GOT3 (cell line): ENCODE measurements at regions not wholly inside any gene's neighbourhood (a gene's known extent, or its start where the extent isn't known, plus 50 kb on each side); places are given as distances from the start of the nearest gene placed in this dataset.

Experiments used
- DNase-seq: peaks from one replicate; lab custom pipeline; 2025; ENCODE audit warnings: mixed read lengths; lab: John Stamatoyannopoulos, UW

DNA sequence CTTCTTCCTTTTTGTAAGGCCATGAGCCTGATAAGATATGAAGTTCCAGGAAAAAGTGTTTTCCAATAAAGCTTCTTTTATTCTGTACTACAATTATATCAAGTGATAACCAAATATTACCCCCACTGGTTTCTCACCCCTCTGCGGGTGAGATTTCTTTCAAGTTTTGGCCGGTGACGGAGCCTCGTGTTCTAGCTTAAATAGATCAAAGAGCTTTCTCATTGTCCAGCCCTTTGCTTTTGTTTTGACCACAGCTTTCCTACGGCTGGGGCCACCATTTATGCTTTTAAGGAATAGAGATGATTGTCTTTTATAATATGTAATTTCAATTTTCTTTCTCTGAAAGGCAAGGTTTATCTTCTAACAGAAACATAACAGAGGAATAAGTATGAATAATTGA, 196.7 kb upstream of the MTPN start:
- no peak for DNase-seq

- DNase-seq = no peak
Measured at GRCh38 chr7:136171233-136171632, 194.1 kb upstream of the MTPN start.

DNA sequence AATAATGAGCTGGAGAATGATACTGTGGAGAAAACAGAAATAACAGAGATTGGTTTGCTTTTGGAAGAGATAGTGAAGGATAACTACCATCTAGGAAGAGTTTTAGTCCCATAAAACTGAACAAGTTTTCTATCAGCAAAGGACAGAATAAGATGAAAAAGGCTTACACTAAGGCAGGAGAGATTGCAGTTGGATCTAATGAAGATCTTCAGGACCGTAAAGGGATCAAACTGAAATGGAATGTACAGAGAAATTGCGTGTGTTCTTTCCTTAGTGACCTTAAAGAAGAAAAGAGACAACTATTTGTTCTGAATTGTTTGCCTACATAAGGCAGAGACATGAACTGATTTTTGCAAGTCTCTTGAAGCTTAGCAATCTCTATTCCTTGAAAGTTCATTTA, 191.7 kb upstream of the MTPN start:
- DNase-seq = no peak

DNA sequence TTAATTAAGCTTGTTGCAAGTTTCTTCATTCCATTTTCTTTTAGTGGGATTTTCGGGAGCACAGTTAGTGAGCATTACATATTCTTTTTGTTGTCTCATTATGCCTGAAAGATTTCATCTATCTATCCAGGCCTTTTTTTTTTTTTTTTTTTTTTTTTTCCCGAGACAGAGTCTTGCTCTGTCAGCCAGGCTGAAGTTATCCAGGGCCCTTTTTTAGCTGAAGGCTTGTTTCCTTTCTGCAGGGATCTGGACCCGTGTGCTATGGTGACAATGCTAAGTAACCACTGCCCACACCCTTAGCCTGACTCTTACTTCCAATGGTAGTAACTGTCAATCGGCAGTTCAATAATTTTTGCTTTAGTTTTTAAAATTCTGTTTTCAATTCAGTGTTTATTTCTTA, 190.8 kb upstream of the MTPN start:
- no peak for DNase-seq

GRCh38 chr7:136166521-136166920, 189.4 kb upstream of the MTPN start:
- DNase-seq = no peak

DNA sequence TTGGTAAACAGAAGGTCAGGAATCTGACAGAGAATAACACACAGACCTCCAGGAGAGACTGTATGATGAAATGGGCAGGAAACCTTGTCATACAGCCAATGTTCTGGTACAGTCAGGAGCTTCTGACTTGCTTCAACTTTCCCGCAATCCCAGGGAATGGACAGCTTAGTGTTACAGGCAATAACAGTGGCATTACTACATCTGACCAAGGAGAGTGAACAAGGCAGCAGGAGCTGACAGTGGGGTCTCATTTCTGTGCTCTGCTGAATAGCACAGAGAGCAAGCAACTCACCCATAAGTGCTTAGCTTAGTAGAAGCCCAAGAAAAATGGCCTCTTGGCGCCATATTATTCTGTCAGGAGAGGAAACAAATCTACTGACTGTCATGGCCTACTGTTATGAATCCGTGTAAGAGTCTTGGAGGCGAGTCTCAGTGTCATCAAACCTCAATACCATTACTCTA, 186.2 kb upstream of the MTPN start:
- no peak for DNase-seq

DNA sequence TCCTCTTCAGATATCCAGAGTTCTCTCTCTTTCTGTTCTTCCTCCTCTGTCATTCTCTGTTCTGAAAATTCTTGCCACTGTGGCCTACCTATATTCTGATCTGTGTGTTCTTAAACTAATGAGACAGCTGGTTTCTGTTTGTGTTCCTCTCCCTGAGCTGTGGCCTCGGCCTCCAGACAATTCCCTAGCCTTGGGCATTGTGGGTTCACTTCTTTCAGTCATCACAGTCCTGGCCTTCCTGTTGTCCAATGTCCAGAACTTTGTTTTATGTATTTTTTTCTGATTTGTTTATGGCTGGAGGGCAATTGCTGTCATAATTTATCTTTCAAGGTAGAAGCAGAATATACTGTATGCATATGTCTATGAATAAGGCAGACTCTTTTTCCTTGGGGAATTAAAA, 173.2 kb upstream of the MTPN start:
- no peak for DNase-seq

GRCh38 chr7:136148920-136149319, 171.8 kb upstream of the MTPN start:
- DNase-seq = no peak

- no peak for DNase-seq
Measured at GRCh38 chr7:136146925-136147324, 169.8 kb upstream of the MTPN start.

GRCh38 chr7:136144182-136144581, 167.0 kb upstream of the MTPN start:
- DNase-seq = no peak

DNA sequence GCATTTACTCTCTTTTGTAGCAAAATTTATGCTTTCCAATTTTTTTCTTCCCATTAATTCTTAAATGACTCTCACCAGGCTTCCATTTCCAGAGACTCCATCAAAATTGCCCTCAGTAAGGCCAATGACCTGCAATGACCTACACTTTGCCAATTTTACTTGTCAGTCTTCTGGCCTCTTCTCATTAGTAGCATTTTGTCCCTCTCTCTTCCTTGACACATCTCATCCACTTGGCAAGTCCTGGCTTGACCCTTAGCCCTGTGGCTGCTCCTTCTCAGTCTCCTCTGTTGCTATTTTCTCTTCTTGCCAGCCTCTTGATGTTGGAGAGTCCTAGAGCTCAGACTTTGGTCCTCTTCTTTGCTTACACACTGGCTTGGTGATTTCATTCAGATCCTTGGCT, 166.1 kb upstream of the MTPN start:
- no peak for DNase-seq

DNA sequence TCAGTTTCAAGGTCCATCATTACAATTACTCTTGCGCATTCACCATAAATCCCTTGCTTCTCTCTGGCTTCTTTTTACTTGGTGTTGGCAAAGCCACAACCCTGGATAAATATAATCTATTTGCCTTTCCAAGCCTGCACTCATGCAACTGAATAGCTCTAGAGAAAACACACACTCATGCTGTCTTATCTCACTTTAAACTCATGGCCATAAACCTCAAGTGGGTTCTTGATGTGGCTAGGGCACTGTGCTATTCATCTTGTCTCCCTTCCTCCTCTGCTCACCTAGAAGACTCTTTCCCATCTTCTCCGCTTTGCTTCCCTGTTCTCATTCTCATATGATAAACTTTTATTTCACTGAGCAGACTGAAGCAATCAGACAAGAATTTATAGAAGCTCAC, 165.4 kb upstream of the MTPN start:
- no peak for DNase-seq

- no peak for DNase-seq
Measured at GRCh38 chr7:136140469-136140868, 163.3 kb upstream of the MTPN start.

- no peak for DNase-seq
Measured at GRCh38 chr7:136139417-136139816, 162.3 kb upstream of the MTPN start.

DNA sequence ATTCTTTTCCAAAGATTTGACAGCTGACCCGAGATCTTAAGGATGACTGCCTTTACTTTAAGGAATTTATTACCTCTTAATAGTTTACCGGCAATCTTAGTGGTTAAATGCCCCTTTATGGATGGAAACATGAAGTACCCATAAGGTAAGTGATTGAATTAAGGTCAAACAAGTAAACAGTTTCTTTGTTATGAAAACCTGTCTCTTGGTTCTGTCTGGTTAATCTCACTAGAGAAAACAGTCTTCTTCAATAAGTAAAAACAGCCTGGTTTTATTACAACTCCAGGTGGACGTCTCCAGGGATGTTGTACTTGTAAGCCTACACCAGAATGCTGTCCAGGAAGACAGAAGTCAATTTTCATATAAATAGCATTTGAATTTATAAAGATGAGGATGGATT, 161.8 kb upstream of the MTPN start:
- DNase-seq = no peak

DNA sequence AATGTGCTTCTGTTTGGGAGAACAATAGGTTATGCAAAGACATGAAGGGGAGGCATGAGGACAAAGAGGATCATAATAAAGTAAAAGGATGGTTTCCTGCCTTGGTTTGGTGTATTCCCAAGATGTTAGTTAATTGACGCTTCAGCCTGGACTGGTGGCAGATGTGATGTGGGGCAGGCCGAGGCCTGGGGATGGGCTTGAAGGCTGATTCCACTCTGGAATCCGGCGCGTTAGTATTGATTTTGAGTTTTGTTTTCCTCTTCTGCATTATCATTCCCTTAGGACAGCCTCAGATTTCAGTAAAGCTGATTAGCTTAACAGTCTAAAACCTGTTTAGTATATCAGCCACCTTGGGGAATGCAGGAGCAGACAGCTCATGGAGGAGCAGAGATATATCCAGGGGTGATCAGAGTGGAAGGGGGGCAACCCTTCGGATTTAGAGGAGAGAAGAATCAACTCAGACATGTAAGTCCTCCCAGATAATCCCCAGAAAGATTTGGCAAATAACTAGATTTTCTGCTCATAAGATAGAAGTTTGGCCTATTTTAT, 159.8 kb upstream of the MTPN start:
- DNase-seq = no peak

DNA sequence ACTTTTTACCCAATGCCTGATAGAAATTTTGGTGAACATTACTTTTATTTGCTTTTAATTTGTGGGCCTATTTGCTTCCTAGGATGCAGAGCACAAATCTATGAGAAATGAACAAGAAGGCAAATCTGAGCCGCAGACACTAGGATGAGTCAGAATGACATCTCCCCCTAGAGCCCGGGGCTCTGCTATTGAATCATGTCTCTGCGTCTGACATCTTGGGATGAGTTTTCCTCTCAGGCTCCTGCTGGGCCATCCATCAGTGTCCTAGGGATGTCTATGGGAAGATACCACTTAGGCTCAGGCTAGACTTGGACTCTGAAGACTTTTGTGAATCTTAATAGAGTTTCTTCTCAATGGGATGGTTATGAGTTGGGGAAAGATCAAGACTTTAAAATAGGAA, 157.3 kb upstream of the MTPN start:
- DNase-seq = no peak

DNA sequence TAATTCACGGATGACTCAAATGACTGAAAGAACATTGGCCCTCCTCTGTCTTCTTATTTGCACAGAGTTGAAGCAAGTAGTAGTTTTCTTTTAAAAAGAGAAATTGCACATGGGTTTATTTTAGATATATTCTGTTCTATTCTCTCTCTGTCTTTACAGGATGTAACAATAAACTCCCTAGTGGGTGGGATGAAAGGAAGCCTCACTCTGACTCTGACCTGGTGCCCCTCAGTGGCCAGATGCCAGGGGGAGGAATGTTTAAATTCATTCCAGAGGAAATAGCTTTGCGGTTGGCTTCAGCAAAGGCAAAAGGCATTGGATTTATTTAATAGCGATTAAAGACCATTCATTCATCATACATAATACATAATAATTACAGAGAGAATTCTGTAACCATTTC, 156.4 kb upstream of the MTPN start:
- DNase-seq = no peak

- no peak for DNase-seq
Measured at GRCh38 chr7:136131304-136131630, 154.1 kb upstream of the MTPN start.

DNA sequence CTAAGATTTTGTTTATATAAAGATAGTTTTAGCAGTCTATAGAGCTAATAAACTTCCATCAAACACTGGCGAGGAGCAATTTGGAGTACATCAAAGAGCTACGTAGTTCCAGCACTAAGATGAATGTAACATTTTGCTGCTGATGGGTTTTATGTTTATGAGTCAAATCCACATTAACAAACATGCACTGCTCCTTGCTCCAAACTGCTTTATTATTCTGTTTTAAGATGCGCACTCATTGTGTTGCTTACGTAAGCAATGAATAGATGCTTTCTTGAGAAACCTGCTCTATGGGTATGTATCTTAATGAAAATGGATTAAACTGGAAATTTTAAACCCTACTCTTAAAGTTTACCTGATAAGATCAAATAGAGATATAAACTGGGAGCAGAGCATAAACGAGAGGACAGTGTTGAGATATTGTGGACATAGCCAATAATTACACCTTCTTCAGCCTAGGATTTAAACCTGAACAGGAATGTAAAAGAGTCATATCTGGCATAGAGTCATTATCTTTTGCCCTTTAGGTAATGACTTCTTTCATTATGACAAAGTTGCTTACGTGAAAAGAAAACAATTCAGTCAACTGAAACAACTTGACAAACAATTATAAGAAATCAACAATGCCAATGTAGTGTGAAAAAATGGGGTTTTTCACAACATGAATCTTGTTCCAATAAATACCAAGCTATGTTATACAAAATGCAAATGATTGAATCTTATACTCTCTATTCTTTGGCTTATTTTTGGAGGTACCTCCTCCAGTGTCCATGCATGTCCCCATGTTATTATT, 153.5 kb upstream of the MTPN start:
- DNase-seq = no peak

- no peak for DNase-seq
Measured at GRCh38 chr7:136128050-136128449, 150.9 kb upstream of the MTPN start.

DNA sequence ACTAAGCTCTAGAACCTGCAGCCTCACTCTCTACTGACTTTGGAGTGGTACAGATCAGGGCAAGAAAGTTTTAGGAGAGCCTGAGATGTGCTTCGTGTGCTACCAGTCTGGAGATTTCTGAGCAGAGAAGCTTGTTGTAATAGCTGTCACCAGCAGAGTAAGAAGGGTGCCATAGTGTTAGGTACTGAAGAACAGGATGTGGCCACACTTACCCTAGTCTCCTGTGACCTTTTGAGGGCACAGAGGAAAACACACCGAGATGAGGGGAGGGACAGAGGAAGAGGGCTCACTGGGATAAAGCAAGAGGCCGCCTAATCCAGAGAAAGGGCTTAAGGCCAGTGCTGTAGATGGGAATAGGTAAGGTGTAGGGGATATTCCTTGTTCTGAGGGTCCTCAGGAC, 146.2 kb upstream of the MTPN start:
- no peak for DNase-seq

DNA sequence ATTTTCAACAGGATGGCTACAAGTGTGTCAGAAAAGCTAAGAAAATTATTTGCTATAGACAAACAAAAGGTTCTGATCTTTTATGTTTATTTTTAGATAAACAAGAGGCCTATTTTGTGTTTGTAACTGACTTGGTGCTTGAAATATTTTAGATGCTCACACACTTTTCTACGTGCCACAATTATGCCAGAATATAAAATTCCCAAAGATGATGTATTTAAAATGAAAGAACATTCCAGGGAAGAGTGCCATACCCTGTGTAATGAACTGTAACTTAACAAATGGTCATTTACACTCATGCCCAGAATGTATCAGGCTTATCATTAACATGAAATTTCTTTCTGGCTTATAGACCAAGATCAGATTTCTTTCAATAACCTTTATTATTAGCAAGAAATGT, 144.9 kb upstream of the MTPN start:
- DNase-seq = no peak

DNA sequence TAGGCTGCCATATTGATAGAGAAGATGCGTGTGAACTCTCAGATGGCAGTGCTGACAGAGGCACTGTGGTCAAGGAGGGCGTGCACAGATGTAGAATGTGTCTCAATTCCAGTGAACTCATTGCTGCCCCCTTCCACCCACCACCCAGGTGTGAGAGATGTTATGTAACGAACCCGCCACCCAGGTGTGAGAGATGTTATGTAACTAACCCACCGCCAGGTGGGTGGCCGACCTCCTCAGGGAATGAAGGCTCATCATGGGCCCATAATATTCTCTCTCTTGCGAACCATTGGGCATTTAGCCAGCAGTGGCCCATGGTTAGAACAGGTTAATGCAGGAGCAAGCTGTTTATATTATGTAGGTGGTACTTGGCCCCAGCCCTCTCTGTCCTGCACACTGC, 140.4 kb upstream of the MTPN start:
- DNase-seq = no peak
